PC-9 (cell line): ENCODE measurements at regions not wholly inside any gene's neighbourhood (a gene's known extent, or its start where the extent isn't known, plus 50 kb on each side); places are given as distances from the start of the nearest gene placed in this dataset.

Experiments used
- BruUV-seq: library from RNA; stranded (reverse); fragments of 400-500 nt; replicated peaks from 2 replicates; lab custom pipeline; 2021; lab: Mats Ljungman, UMichigan
- CTCF ChIA-PET: fragments of 300-600 bp; sonication (Branson Sonifier 250); formaldehyde crosslinking; loops from one replicate; lab custom pipeline; 2022; ENCODE audit warnings: antibody characterized with exemption; lab: Charles Lee
- POLR2A ChIA-PET: fragments of 300-600 bp; sonication (Branson Sonifier 250); formaldehyde crosslinking; loops from one replicate; lab custom pipeline; 2022; ENCODE audit warnings: antibody characterized with exemption; ENCODE audit not compliant: unreplicated experiment; lab: Charles Lee
- DNase-seq, 2 experiments: peaks; one replicate each; pipeline versions ENCODE4 v3.0.0 to v3.0.0-alpha.2; 2015 to 2022; ENCODE audit warnings: mixed read lengths in 1 of 2
- H2AFZ ChIP-seq: fragments of 200-600 bp; sonication (generic); 2 replicates; pipeline ENCODE4 v1.8.1; 2017; ENCODE audit warnings: antibody characterized with exemption
- H3F3A ChIP-seq: fragments of 200-600 bp; sonication (generic); 2 replicates; pipeline ENCODE4 v1.8.1; 2017; ENCODE audit warnings: antibody characterized with exemption, mild to moderate bottlenecking, low read depth; ENCODE audit not compliant: insufficient read depth
- H3K27ac ChIP-seq: fragments of 200-600 bp; sonication (generic); 2 replicates; pipeline ENCODE4 v1.6.1; 2016; ENCODE audit warnings: mixed run types
- H3K27me3 ChIP-seq: fragments of 200-600 bp; sonication (generic); 2 replicates; pipeline ENCODE4 v1.6.1; 2016; ENCODE audit warnings: low read depth, mixed run types; ENCODE audit not compliant: insufficient read depth
- H3K36me3 ChIP-seq: fragments of 200-600 bp; sonication (generic); 2 replicates; pipeline ENCODE4 v1.6.1; 2016; ENCODE audit warnings: low read depth, mixed run types
- H3K4me1 ChIP-seq: fragments of 200-600 bp; sonication (generic); replicated peaks from 2 replicates; pipeline ENCODE4 v1.6.1; 2016; ENCODE audit warnings: mixed run types; ENCODE audit not compliant: insufficient read depth
- H3K4me2 ChIP-seq: fragments of 200-600 bp; sonication (generic); 2 replicates; pipeline ENCODE4 v1.6.1; 2017; ENCODE audit warnings: mixed run types
- H3K4me3 ChIP-seq: fragments of 200-600 bp; sonication (generic); 2 replicates; pipeline ENCODE4 v1.6.1; 2016; ENCODE audit warnings: mixed run types
- H3K79me2 ChIP-seq: fragments of 200-600 bp; sonication (generic); 2 replicates; pipeline ENCODE4 v1.6.1; 2017; ENCODE audit warnings: low read depth, mixed run types
- H3K9me2 ChIP-seq: fragments of 200-600 bp; sonication (generic); 2 replicates; pipeline ENCODE4 v1.8.1; 2017; ENCODE audit warnings: mild to moderate bottlenecking; ENCODE audit not compliant: insufficient read depth
- H3K9me3 ChIP-seq: fragments of 200-600 bp; sonication (generic); 2 replicates; pipeline ENCODE4 v1.8.1; 2016; ENCODE audit warnings: low read depth; ENCODE audit not compliant: insufficient read depth
- H4K20me1 ChIP-seq: fragments of 200-600 bp; sonication (generic); 2 replicates; pipeline ENCODE4 v1.8.1; 2017; ENCODE audit not compliant: insufficient read depth
- CTCF ChIP-seq: fragments of 200-600 bp; sonication (generic); conservative IDR thresholded peaks from 2 replicates; pipeline ENCODE4 v1.6.1; 2017; ENCODE audit warnings: mixed run types, antibody characterized with exemption, mild to moderate bottlenecking, moderate library complexity
- EZH2 ChIP-seq: fragments of 200-600 bp; sonication (generic); IDR thresholded peaks from 2 replicates; pipeline ENCODE4 v1.8.0; 2017; ENCODE audit warnings: antibody characterized with exemption, low read depth
- intact Hi-C: fragments of 100-400 bp; cut with micrococcal nuclease; formaldehyde crosslinking; loops from one replicate; pipeline ENCODE4 v1.10.0; 2022; ENCODE audit not compliant: unreplicated experiment

- no peak overlapping the region for H3K27ac ChIP-seq
- ChIA-PET POLR2A (no interaction called here), CTCF (no interaction called here)
- H3K4me2 ChIP-seq: no peak overlapping the region
- no TSS peak for BruUV-seq
- no peaks in the 10 kb centered on the region for H4K20me1 ChIP-seq
- H3K9me2 ChIP-seq: no peaks in the 10 kb centered on the region
- H3K4me1 ChIP-seq: no peaks in the 10 kb centered on the region
- no peaks in the 10 kb centered on the region for H3K36me3 ChIP-seq
- no peaks in the 10 kb centered on the region for H3K27me3 ChIP-seq
- intact Hi-C loops: no loop called here
- H3K9me3 ChIP-seq: no peaks in the 10 kb centered on the region
- no peaks in the 10 kb centered on the region for H3K79me2 ChIP-seq
- no peak for TF ChIP-seq CTCF
- no peak for TF ChIP-seq EZH2
- H3K4me3 ChIP-seq: no peak overlapping the region
- no peak for DNase-seq
- no peak overlapping the region for H2AFZ ChIP-seq
- no peaks in the 10 kb centered on the region for H3F3A ChIP-seq
Measured at GRCh38 chr3:63086190-63086589, 191.9 kb upstream of the SYNPR start.

GRCh38 chr3:63089007-63089750, 188.9 kb upstream of the SYNPR start:
- no peak overlapping the region for H3K4me3 ChIP-seq
- no peaks in the 10 kb centered on the region for H3K79me2 ChIP-seq
- ChIA-PET POLR2A (no interaction called here), CTCF (no interaction called here)
- no peak overlapping the region for H2AFZ ChIP-seq
- intact Hi-C loops: no loop called here
- TF ChIP-seq CTCF: no peak
- no peak for TF ChIP-seq EZH2
- H3K4me2 ChIP-seq: no peak overlapping the region
- no peaks in the 10 kb centered on the region for H3K9me3 ChIP-seq
- no peaks in the 10 kb centered on the region for H3K27me3 ChIP-seq
- no peaks in the 10 kb centered on the region for H3K9me2 ChIP-seq
- no peaks in the 10 kb centered on the region for H3F3A ChIP-seq
- no TSS peak for BruUV-seq
- H3K36me3 ChIP-seq: no peaks in the 10 kb centered on the region
- H3K4me1 ChIP-seq: no peaks in the 10 kb centered on the region
- H4K20me1 ChIP-seq: no peaks in the 10 kb centered on the region
- DNase-seq: no peak
- H3K27ac ChIP-seq: no peak overlapping the region

GRCh38 chr3:63089751-63090132, 188.4 kb upstream of the SYNPR start:
- Histone ChIP-seq H3K4me3 (no peak overlapping the region), H4K20me1 (no peaks in the 10 kb centered on the region), H3K9me2 (no peaks in the 10 kb centered on the region), H3K36me3 (no peaks in the 10 kb centered on the region), H3K9me3 (no peaks in the 10 kb centered on the region), H3K27me3 (no peaks in the 10 kb centered on the region), H3K4me1 (no peaks in the 10 kb centered on the region), H3F3A (no peaks in the 10 kb centered on the region), H2AFZ (no peak overlapping the region), H3K27ac (no peak overlapping the region), H3K4me2 (no peak overlapping the region), H3K79me2 (no peaks in the 10 kb centered on the region)
- DNase-seq: no peak
- TF ChIP-seq CTCF: no peak
- CTCF ChIA-PET: no interaction called here
- BruUV-seq: no TSS peak
- intact Hi-C loops: no loop called here
- POLR2A ChIA-PET: no interaction called here
